T-helper 2 cell treated with Interferon-gamma antibody and Interleukin-4, amounts not matched to agents 5 μg/mL and 100 μg/mL, for 36 hours (primary cell): ENCODE measurements at regions not wholly inside any gene's neighbourhood (a gene's known extent, or its start where the extent isn't known, plus 50 kb on each side); places are given as distances from the start of the nearest gene placed in this dataset.

Experiments
- DNase-seq: peaks from one replicate; pipeline ENCODE4 v3.0.0; 2021; ENCODE audit warnings: low spot score
- H3K27ac Mint-ChIP-seq: one replicate; pipeline ENCODE4 v1.8.0; 2021; ENCODE audit warnings: mild to moderate bottlenecking, mixed read lengths
- H3K27me3 Mint-ChIP-seq: one replicate; pipeline ENCODE4 v1.8.0; 2021; ENCODE audit warnings: low read depth, mixed read lengths
- H3K36me3 Mint-ChIP-seq: one replicate; pipeline ENCODE4 v1.8.0; 2021; ENCODE audit warnings: low read depth, mixed read lengths
- H3K4me1 Mint-ChIP-seq: one replicate; pipeline ENCODE4 v1.8.0; 2021; ENCODE audit warnings: low read depth, mixed read lengths
- H3K4me3 Mint-ChIP-seq: one replicate; pipeline ENCODE4 v1.8.0; 2022; ENCODE audit warnings: mild to moderate bottlenecking, moderate library complexity, mixed read lengths
- H3K9me3 Mint-ChIP-seq: one replicate; pipeline ENCODE4 v1.8.0; 2021; ENCODE audit warnings: mixed read lengths

GRCh38 chr16:64627781-64628180 is 494.1 kb downstream of the CDH11 start:
- H3K9me3 Mint-ChIP-seq = peaks cover 39% of the 10 kb centered on the region
- no peaks in the 10 kb centered on the region for H3K27me3 Mint-ChIP-seq
- no peak for DNase-seq
- no peak overlapping the region for H3K27ac Mint-ChIP-seq
- no peaks in the 10 kb centered on the region for H3K4me1 Mint-ChIP-seq
- no peaks in the 10 kb centered on the region for H3K36me3 Mint-ChIP-seq
- no peak overlapping the region for H3K4me3 Mint-ChIP-seq

GRCh38 chr16:64627288-64627687 is 494.6 kb downstream of the CDH11 start:
- no peak for DNase-seq
- H3K4me3 Mint-ChIP-seq = no peak overlapping the region
- H3K27ac Mint-ChIP-seq = no peak overlapping the region
- H3K4me1 Mint-ChIP-seq = no peaks in the 10 kb centered on the region
- no peaks in the 10 kb centered on the region for H3K36me3 Mint-ChIP-seq
- no peaks in the 10 kb centered on the region for H3K27me3 Mint-ChIP-seq
- peaks cover 44% of the 10 kb centered on the region for H3K9me3 Mint-ChIP-seq

GRCh38 chr16:64626776-64627175 is 495.1 kb downstream of the CDH11 start:
- Mint-ChIP-seq H3K4me1 (no peaks in the 10 kb centered on the region), H3K36me3 (no peaks in the 10 kb centered on the region), H3K4me3 (no peak overlapping the region), H3K9me3 (peaks cover 49% of the 10 kb centered on the region), H3K27ac (no peak overlapping the region), H3K27me3 (no peaks in the 10 kb centered on the region)
- no peak for DNase-seq

- Mint-ChIP-seq H3K4me3 (no peak overlapping the region), H3K27ac (no peak overlapping the region), H3K27me3 (no peaks in the 10 kb centered on the region), H3K36me3 (no peaks in the 10 kb centered on the region), H3K9me3 (peaks cover 68% of the 10 kb centered on the region), H3K4me1 (no peaks in the 10 kb centered on the region)
- no peak for DNase-seq
Measured at GRCh38 chr16:64621616-64622015, 500.2 kb downstream of the CDH11 start.

- Mint-ChIP-seq H3K9me3 (peaks cover 68% of the 10 kb centered on the region), H3K4me1 (no peaks in the 10 kb centered on the region)
Measured at GRCh38 chr16:64617836-64618476, 503.9 kb downstream of the CDH11 start.

GRCh38 chr16:64615630-64616280 is 506.1 kb downstream of the CDH11 start:
- peaks cover 68% of the 10 kb centered on the region for H3K9me3 Mint-ChIP-seq
- H3K27me3 Mint-ChIP-seq = no peaks in the 10 kb centered on the region
- H3K36me3 Mint-ChIP-seq = no peaks in the 10 kb centered on the region
- H3K4me1 Mint-ChIP-seq = no peaks in the 10 kb centered on the region
- no peak overlapping the region for H3K4me3 Mint-ChIP-seq
- DNase-seq = no peak
- no peak overlapping the region for H3K27ac Mint-ChIP-seq

More at GRCh38 chr16:64617836-64618476, 503.9 kb downstream of the CDH11 start:
- Mint-ChIP-seq H3K4me3 (no peak overlapping the region), H3K27me3 (no peaks in the 10 kb centered on the region), H3K27ac (no peak overlapping the region), H3K36me3 (no peaks in the 10 kb centered on the region)
- no peak for DNase-seq

GRCh38 chr16:64596196-64596595 is 525.7 kb downstream of the CDH11 start:
- DNase-seq = no peak
- Mint-ChIP-seq H3K4me1 (no peaks in the 10 kb centered on the region), H3K27ac (no peak overlapping the region), H3K27me3 (no peaks in the 10 kb centered on the region), H3K9me3 (peaks cover 39% of the 10 kb centered on the region), H3K4me3 (no peak overlapping the region), H3K36me3 (no peaks in the 10 kb centered on the region)

- DNase-seq = no peak
- no peak overlapping the region for H3K27ac Mint-ChIP-seq
- H3K9me3 Mint-ChIP-seq = peaks cover 29% of the 10 kb centered on the region
- H3K27me3 Mint-ChIP-seq = no peaks in the 10 kb centered on the region
- no peaks in the 10 kb centered on the region for H3K36me3 Mint-ChIP-seq
- H3K4me1 Mint-ChIP-seq = no peaks in the 10 kb centered on the region
- H3K4me3 Mint-ChIP-seq = no peak overlapping the region
Measured at GRCh38 chr16:64590513-64590912, 531.4 kb downstream of the CDH11 start.

- Mint-ChIP-seq H3K27me3 (no peaks in the 10 kb centered on the region), H3K27ac (no peak overlapping the region), H3K4me3 (no peak overlapping the region)
Measured at GRCh38 chr16:64589836-64590235, 532.0 kb downstream of the CDH11 start.

GRCh38 chr16:64586781-64587180 is 535.1 kb downstream of the CDH11 start:
- no peak overlapping the region for H3K4me3 Mint-ChIP-seq
- no peak overlapping the region for H3K27ac Mint-ChIP-seq
- no peaks in the 10 kb centered on the region for H3K4me1 Mint-ChIP-seq
- peaks cover 22% of the 10 kb centered on the region for H3K9me3 Mint-ChIP-seq
- no peaks in the 10 kb centered on the region for H3K27me3 Mint-ChIP-seq
- H3K36me3 Mint-ChIP-seq = no peaks in the 10 kb centered on the region
- no peak for DNase-seq

More at GRCh38 chr16:64589836-64590235, 532.0 kb downstream of the CDH11 start:
- H3K4me1 Mint-ChIP-seq = no peaks in the 10 kb centered on the region
- no peaks in the 10 kb centered on the region for H3K36me3 Mint-ChIP-seq
- H3K9me3 Mint-ChIP-seq = peaks cover 25% of the 10 kb centered on the region
- no peak for DNase-seq

- DNase-seq = no peak
- H3K27me3 Mint-ChIP-seq = no peaks in the 10 kb centered on the region
- no peaks in the 10 kb centered on the region for H3K4me1 Mint-ChIP-seq
- H3K27ac Mint-ChIP-seq = no peak overlapping the region
- no peaks in the 10 kb centered on the region for H3K36me3 Mint-ChIP-seq
- peaks cover 22% of the 10 kb centered on the region for H3K9me3 Mint-ChIP-seq
- H3K4me3 Mint-ChIP-seq = no peak overlapping the region
Measured at GRCh38 chr16:64585367-64585766, 536.5 kb downstream of the CDH11 start.

- Mint-ChIP-seq H3K4me3 (no peak overlapping the region), H3K4me1 (no peaks in the 10 kb centered on the region), H3K36me3 (no peaks in the 10 kb centered on the region), H3K9me3 (peaks cover 19% of the 10 kb centered on the region), H3K27me3 (no peaks in the 10 kb centered on the region), H3K27ac (no peak overlapping the region)
- DNase-seq = no peak
Measured at GRCh38 chr16:64580558-64580957, 541.3 kb downstream of the CDH11 start.

GRCh38 chr16:64579712-64580111 is 542.2 kb downstream of the CDH11 start:
- Mint-ChIP-seq H3K27ac (no peak overlapping the region), H3K27me3 (no peaks in the 10 kb centered on the region), H3K4me3 (no peak overlapping the region), H3K36me3 (no peaks in the 10 kb centered on the region), H3K4me1 (no peaks in the 10 kb centered on the region), H3K9me3 (peaks cover 22% of the 10 kb centered on the region)
- no peak for DNase-seq

- DNase-seq = no peak
- Mint-ChIP-seq H3K27me3 (no peaks in the 10 kb centered on the region), H3K9me3 (peaks cover 46% of the 10 kb centered on the region), H3K27ac (no peak overlapping the region), H3K36me3 (no peaks in the 10 kb centered on the region), H3K4me3 (no peak overlapping the region), H3K4me1 (no peaks in the 10 kb centered on the region)
Measured at GRCh38 chr16:64545768-64546167, 576.1 kb downstream of the CDH11 start.

- DNase-seq = no peak
- Mint-ChIP-seq H3K27ac (no peak overlapping the region), H3K27me3 (no peaks in the 10 kb centered on the region), H3K4me1 (no peaks in the 10 kb centered on the region), H3K4me3 (no peak overlapping the region), H3K36me3 (no peaks in the 10 kb centered on the region), H3K9me3 (peaks cover 44% of the 10 kb centered on the region)
Measured at GRCh38 chr16:64544859-64545258, 577.0 kb downstream of the CDH11 start.
